Esophagus squamous epithelium (tissue), 5 donors: ENCODE measurements at regions not wholly inside any gene's neighbourhood (a gene's known extent, or its start where the extent isn't known, plus 50 kb on each side); places are given as distances from the start of the nearest gene placed in this dataset.
A peak's percentile ranks its signal among the peaks of the same experiment; 100 is the strongest.

ENCODE experiments used
- DNase-seq: peaks from one replicate; lab custom pipeline; 2025; lab: John Stamatoyannopoulos, UW
- H3K27ac ChIP-seq, 4 donors: fragments of 200-600 bp; sonication (generic); one replicate each; pipeline ENCODE4 v1.5.1; 2016 to 2019; ENCODE audit warnings: mild to moderate bottlenecking in 1 of 4
- H3K27me3 ChIP-seq, 4 donors: fragments of 200-600 bp; sonication (generic); 1 replicate in 3 of 4; 2 replicates in 1 of 4; pipeline versions ENCODE4 v1.5.1 to v1.6.0; 2017 to 2021; ENCODE audit warnings: antibody characterized with exemption in 1 of 4
- H3K36me3 ChIP-seq, 3 donors: fragments of 200-600 bp; sonication (generic); one replicate each; pipeline ENCODE4 v1.5.1; 2016 to 2019
- H3K4me1 ChIP-seq, 3 donors: fragments of 200-600 bp; sonication (generic); one replicate each; pipeline ENCODE4 v1.5.1; 2017 to 2019
- H3K4me3 ChIP-seq, 4 donors: fragments of 200-600 bp; sonication (generic); 1 replicate in 3 of 4; 2 replicates in 1 of 4; pipeline ENCODE4 v1.5.1; 2016 to 2019; ENCODE audit warnings: mild to moderate bottlenecking in 2 of 4, moderate library complexity in 1 of 4
- H3K9me3 ChIP-seq, 3 donors: fragments of 200-600 bp; sonication (generic); one replicate each; pipeline ENCODE4 v1.5.1; 2016 to 2019
- CTCF ChIP-seq, 6 experiments: fragments of 450-650 bp in 4 of 6; fragments of 200-600 bp in 2 of 6; sonication (generic) in 2 of 6; IDR thresholded peaks; one replicate each; pipeline ENCODE4 v1.5.1; 2016 to 2019; ENCODE audit warnings: antibody characterized with exemption in 6 of 6, mild to moderate bottlenecking in 4 of 6, moderate library complexity in 4 of 6
- POLR2A ChIP-seq, 4 donors: fragments of 450-650 bp; IDR thresholded peaks; one replicate each; pipeline ENCODE4 v1.6.1; 2017; ENCODE audit warnings: antibody characterized with exemption in 4 of 4, mild to moderate bottlenecking in 4 of 4, moderate library complexity in 3 of 4
- WGBS, 2 donors: methylation state at CpG; one replicate each; pipeline ENCODE4 v1.1.5; 2018; 5-methylcytosine and 5-hydroxymethylcytosine counted together
- intact Hi-C: fragments of 100-400 bp; cut with DNase I; formaldehyde crosslinking; loops from one replicate; pipeline ENCODE4 v1.15.0; 2022
- donor health status: DM: yes; HTN: yes; CAD: no.

GRCh38 chr16:79697562-79698112 lies 97.1 kb upstream of the MAF start:
- Histone ChIP-seq H3K27ac (peak overlapping the region in 1 of 4 donors; percentile 6), H3K9me3 (no peaks in the 10 kb centered on the region), H3K4me1 (no peaks in the 10 kb centered on the region), H3K27me3 (no peaks in the 10 kb centered on the region), H3K36me3 (no peaks in the 10 kb centered on the region), H3K4me3 (no peak overlapping the region)
- no peak for DNase-seq
- TF ChIP-seq CTCF (IDR thresholded peaks at IDR 0.05) (no peak), POLR2A (IDR thresholded peaks at IDR 0.05) (no peak)
- intact Hi-C loops, result no loop called here

GRCh38 chr16:79691007-79691406 lies 90.5 kb upstream of the MAF start:
- TF ChIP-seq CTCF (IDR thresholded peaks at IDR 0.05) (no peak), POLR2A (IDR thresholded peaks at IDR 0.05) (no peak)
- no peaks in the 10 kb centered on the region for H3K27me3 ChIP-seq
- DNase-seq, result no peak
- H3K36me3 ChIP-seq, result no peaks in the 10 kb centered on the region
- no peaks in the 10 kb centered on the region for H3K4me1 ChIP-seq
- WGBS, 2 donors, result 60 to 74% methylated on average over 3 to 5 of the region's 5 CpGs
- intact Hi-C loops, result no loop called here
- no peak overlapping the region for H3K4me3 ChIP-seq
- H3K27ac ChIP-seq, result no peak overlapping the region
- no peaks in the 10 kb centered on the region for H3K9me3 ChIP-seq

GRCh38 chr16:79690159-79690558 lies 89.6 kb upstream of the MAF start:
- 65 to 67% methylated on average over 4 of the region's 4 CpGs for WGBS, 2 donors
- H3K27me3 ChIP-seq, result no peaks in the 10 kb centered on the region
- DNase-seq, result no peak
- H3K27ac ChIP-seq, result no peak overlapping the region
- H3K4me1 ChIP-seq, result no peaks in the 10 kb centered on the region
- no peaks in the 10 kb centered on the region for H3K9me3 ChIP-seq
- TF ChIP-seq CTCF (IDR thresholded peaks at IDR 0.05) (no peak), POLR2A (IDR thresholded peaks at IDR 0.05) (no peak)
- intact Hi-C loops, result no loop called here
- no peak overlapping the region for H3K4me3 ChIP-seq
- no peaks in the 10 kb centered on the region for H3K36me3 ChIP-seq

GRCh38 chr16:79687249-79688130 lies 87.0 kb upstream of the MAF start:
- TF ChIP-seq CTCF (IDR thresholded peaks at IDR 0.05) (no peak), POLR2A (IDR thresholded peaks at IDR 0.05) (no peak)
- Histone ChIP-seq H3K27ac (no peak overlapping the region), H3K4me3 (no peak overlapping the region), H3K4me1 (no peaks in the 10 kb centered on the region), H3K36me3 (no peaks in the 10 kb centered on the region), H3K27me3 (no peaks in the 10 kb centered on the region), H3K9me3 (no peaks in the 10 kb centered on the region)
- intact Hi-C loops, result no loop called here
- DNase-seq, result no peak
- 86 to 93% methylated on average over 6 of the region's 6 CpGs for WGBS, 2 donors

GRCh38 chr16:79685871-79686270 lies 85.3 kb upstream of the MAF start:
- DNase-seq, result no peak
- TF ChIP-seq POLR2A (IDR thresholded peaks at IDR 0.05), result no peak
- TF ChIP-seq CTCF (IDR thresholded peaks at IDR 0.05), result no peak
- no peak overlapping the region for H3K4me3 ChIP-seq
- H3K27ac ChIP-seq, result no peak overlapping the region
- WGBS, 2 donors, result 87 to 89% methylated on average over 3 of the region's 3 CpGs
- no peaks in the 10 kb centered on the region for H3K36me3 ChIP-seq
- H3K4me1 ChIP-seq, result no peaks in the 10 kb centered on the region
- intact Hi-C loops, result no loop called here
- no peaks in the 10 kb centered on the region for H3K27me3 ChIP-seq
- H3K9me3 ChIP-seq, result no peaks in the 10 kb centered on the region
